LNCaP clone FGC (cell line): ENCODE measurements at regions not wholly inside any gene's neighbourhood (a gene's known extent, or its start where the extent isn't known, plus 50 kb on each side); places are given as distances from the start of the nearest gene placed in this dataset.

Experiments
- DNase-seq: peaks from one replicate; pipeline ENCODE4 v3.0.0-alpha.2; 2011; ENCODE audit warnings: low read depth
- H3K4me3 ChIP-seq: 2 replicates; pipeline ENCODE4 v1.5.1; 2011; ENCODE audit warnings: mild to moderate bottlenecking, low read depth, low read length, control low read depth
- TF ChIP-seq, protein P1 (sequence below): IDR thresholded peaks from 2 replicates; pipeline ENCODE4 v1.5.1; 2012; ENCODE audit warnings: mild to moderate bottlenecking; ENCODE audit not compliant: control insufficient read depth, insufficient read depth; ENCODE audit errors: extremely low read depth

DNA sequence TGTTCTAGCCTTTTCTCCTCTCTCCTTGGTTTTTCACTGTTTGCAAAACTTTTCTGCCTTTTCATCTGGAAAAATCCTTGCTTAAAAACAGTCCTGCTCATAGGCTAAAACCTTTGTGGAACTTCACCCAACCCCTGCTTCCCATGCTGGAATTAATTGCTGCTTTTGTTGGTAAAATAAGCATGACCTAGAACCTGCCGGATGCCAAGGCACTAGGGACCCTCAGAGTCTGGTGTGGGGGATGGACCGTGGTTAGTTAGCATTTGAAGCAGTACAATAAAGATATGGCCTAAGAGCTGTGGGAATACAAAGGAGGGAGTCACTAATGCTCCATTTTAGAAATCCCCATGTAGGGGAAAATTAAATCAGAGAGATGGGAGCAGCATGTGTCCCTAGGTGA lies 326.3 kb downstream of the KCNRG start:
- TF ChIP-seq, protein P1, sequence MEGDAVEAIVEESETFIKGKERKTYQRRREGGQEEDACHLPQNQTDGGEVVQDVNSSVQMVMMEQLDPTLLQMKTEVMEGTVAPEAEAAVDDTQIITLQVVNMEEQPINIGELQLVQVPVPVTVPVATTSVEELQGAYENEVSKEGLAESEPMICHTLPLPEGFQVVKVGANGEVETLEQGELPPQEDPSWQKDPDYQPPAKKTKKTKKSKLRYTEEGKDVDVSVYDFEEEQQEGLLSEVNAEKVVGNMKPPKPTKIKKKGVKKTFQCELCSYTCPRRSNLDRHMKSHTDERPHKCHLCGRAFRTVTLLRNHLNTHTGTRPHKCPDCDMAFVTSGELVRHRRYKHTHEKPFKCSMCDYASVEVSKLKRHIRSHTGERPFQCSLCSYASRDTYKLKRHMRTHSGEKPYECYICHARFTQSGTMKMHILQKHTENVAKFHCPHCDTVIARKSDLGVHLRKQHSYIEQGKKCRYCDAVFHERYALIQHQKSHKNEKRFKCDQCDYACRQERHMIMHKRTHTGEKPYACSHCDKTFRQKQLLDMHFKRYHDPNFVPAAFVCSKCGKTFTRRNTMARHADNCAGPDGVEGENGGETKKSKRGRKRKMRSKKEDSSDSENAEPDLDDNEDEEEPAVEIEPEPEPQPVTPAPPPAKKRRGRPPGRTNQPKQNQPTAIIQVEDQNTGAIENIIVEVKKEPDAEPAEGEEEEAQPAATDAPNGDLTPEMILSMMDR = no peak
- no peak for DNase-seq
- no peak overlapping the region for H3K4me3 ChIP-seq

DNA sequence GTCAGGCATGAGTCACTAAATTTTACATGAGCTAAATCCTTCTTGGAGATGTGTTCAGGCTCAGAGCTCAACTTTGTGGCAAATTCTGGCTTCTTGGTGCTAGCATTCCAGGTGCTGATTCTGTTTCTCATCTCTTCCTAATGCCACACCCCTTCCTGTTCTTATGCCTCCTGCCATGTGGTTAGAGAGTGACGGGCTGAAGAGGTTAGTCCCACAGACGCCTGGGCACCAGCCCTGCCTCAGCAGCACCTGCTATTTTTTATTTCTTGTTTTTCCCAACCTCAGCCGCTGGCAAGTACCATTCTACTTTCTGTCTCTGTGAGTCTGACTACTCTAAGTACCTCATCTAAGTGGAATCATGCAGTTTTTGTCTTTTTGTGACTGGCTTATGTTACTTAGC lies 329.5 kb downstream of the KCNRG start:
- no peak for DNase-seq
- no peak overlapping the region for H3K4me3 ChIP-seq
- TF ChIP-seq, protein P1 = no peak

DNA sequence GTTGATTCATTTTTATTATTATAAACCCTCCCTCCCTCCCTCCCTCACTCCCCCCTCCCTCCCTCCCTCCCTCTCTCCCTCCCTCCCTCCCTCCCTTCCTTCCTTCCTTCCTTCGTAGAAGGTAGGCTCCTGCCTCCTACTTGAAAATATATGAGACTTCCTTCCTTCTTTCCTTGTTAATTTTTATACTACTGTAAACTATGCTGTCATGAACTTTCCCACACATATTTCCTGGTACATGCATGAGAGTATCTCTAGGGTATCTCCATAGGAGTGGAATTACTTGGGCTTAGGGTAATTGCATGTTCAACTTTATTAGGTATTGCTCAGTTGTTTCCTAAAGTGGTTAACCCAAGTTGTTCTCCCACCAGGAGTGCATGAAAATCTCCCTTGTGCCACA lies 330.6 kb downstream of the KCNRG start:
- no peak for DNase-seq
- no peak overlapping the region for H3K4me3 ChIP-seq
- TF ChIP-seq, protein P1 = no peak

DNA sequence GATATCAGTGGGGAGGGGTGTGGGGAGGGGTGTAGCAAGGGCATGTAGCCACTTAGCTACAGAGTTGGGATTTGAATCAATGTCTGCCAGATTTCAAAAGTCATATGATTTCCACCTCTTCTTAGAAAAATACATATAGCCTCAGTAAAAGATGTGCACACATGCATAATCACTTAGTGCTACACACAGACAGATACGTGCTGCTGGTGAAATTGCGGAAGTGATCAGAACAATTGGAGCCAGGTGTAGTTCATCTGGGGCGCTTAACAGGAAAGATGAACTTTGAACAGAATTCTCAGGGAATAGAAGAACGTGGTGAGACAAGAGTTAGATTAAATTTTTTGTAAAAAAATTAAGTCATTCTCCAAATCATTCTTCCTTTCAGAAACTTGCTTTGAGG lies 333.1 kb downstream of the KCNRG start:
- DNase-seq = no peak
- TF ChIP-seq, protein P1 = no peak
- no peak overlapping the region for H3K4me3 ChIP-seq

DNA sequence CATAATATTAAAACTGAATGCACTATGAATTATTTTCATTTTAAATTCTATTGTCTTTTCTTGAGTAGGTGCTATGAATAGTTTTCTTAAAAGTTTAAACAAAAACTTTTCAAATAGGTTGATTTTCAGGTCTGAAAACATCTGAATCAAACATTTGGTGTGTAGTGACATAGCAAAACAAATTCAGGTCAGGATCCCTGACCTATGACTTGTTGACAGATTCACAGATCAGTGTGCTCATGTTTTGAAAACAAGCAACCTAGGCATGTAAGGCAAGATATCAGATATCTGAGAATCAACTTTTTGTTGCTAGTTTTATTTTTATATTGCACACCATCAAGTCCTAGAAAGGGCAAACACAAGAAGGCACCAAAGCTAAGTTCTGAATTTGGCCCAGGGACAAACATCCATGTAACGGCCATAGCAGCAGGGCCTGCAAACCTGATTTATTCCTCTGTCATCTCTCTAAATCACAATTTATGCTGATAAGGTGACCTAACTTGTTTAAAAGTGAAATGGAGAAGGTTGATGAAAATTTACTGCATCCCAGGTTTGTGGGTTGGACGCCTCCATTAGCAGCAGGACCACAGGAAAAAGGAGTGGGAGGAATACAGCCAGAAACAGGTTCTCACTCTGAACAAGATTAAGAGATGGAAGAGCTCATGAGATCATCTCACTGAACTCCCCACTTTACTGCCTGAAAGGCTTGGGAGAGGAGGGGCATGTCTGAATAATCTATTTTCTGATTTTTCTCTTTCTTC lies 337.7 kb downstream of the KCNRG start:
- TF ChIP-seq, protein P1 = no peak
- no peak overlapping the region for H3K4me3 ChIP-seq
- DNase-seq = no peak

GRCh38 chr13:50353651-50354415 lies 338.6 kb downstream of the KCNRG start:
- H3K4me3 ChIP-seq = no peak overlapping the region
- no peak for DNase-seq
- TF ChIP-seq, protein P1 = no peak
